IMR-90 (cell line): ENCODE measurements at regions not wholly inside any gene's neighbourhood (a gene's known extent, or its start where the extent isn't known, plus 50 kb on each side); places are given as distances from the start of the nearest gene placed in this dataset.
A peak's percentile ranks its signal among the peaks of the same experiment; 100 is the strongest.

Experiments used
- ATAC-seq: fragments of 200-7000 bp; cut with Tn5 transposase; 2 replicates; pipeline ENCODE4 v1.9.1; 2020; ENCODE audit warnings: low read depth, mild to moderate bottlenecking, moderate library complexity
- BruUV-seq: library from RNA; stranded (reverse); fragments of 400-500 nt; replicated peaks from 2 replicates; lab custom pipeline; 2021; lab: Mats Ljungman, UMichigan
- CTCF ChIA-PET: fragments of 300-600 bp; formaldehyde crosslinking; extraction: SDS; loops from one replicate; lab custom pipeline; 2021; ENCODE audit warnings: antibody characterized with exemption; lab: Yijun Ruan, JAX
- POLR2A ChIA-PET: fragments of 300-600 bp; sonication (Branson Sonifier 250); formaldehyde crosslinking; loops from one replicate; lab custom pipeline; 2022; ENCODE audit warnings: antibody characterized with exemption; ENCODE audit not compliant: unreplicated experiment; lab: Charles Lee
- DNase-seq: peaks from one replicate; pipeline ENCODE4 v3.0.0; 2013
- H2AFZ ChIP-seq: replicated peaks from 2 replicates; pipeline ENCODE3; 2013; ENCODE audit warnings: low read length, mild to moderate bottlenecking; ENCODE audit not compliant: poor library complexity
- H2AK5ac ChIP-seq: 2 replicates; pipeline ENCODE4 v1.6.1; 2013; ENCODE audit warnings: low read depth, low read length, inconsistent platforms
- H2AK9ac ChIP-seq: replicated peaks from 2 replicates; pipeline ENCODE3; 2013; ENCODE audit warnings: mild to moderate bottlenecking, low read depth, low read length, moderate library complexity; ENCODE audit not compliant: poor library complexity
- H2BK120ac ChIP-seq: 2 replicates; pipeline ENCODE4 v1.6.1; 2013; ENCODE audit warnings: low read depth, low read length, inconsistent platforms
- H2BK15ac ChIP-seq: 3 replicates; pipeline ENCODE4 v1.6.1; 2013; ENCODE audit warnings: low read depth, low read length, inconsistent platforms
- H2BK20ac ChIP-seq: 2 replicates; pipeline ENCODE4 v1.6.1; 2013; ENCODE audit warnings: low read depth, mild to moderate bottlenecking, inconsistent platforms, low read length, moderate library complexity
- H2BK5ac ChIP-seq: 2 replicates; pipeline ENCODE4 v1.6.1; 2013; ENCODE audit warnings: mild to moderate bottlenecking, low read depth, low read length, inconsistent platforms; ENCODE audit not compliant: poor library complexity, severe bottlenecking
- H3K14ac ChIP-seq: replicated peaks from 2 replicates; pipeline ENCODE4 v1.6.1; 2013; ENCODE audit warnings: low read depth, low read length, inconsistent platforms
- H3K18ac ChIP-seq: 2 replicates; pipeline ENCODE4 v1.6.1; 2013; ENCODE audit warnings: low read depth, low read length, control low read depth
- H3K23ac ChIP-seq: 2 replicates; pipeline ENCODE4 v1.6.1; 2013; ENCODE audit warnings: low read depth, low read length, inconsistent platforms
- H3K27ac ChIP-seq: 2 replicates; pipeline ENCODE4 v1.5.1; 2013; ENCODE audit warnings: mild to moderate bottlenecking, control low read depth, low read length; ENCODE audit not compliant: insufficient read depth
- H3K27me3 ChIP-seq: 2 replicates; pipeline ENCODE4 v1.6.1; 2013; ENCODE audit warnings: low read length; ENCODE audit not compliant: control insufficient read depth, insufficient read depth
- H3K36me3 ChIP-seq: 2 replicates; pipeline ENCODE4 v1.6.1; 2013; ENCODE audit warnings: low read length, mixed read lengths; ENCODE audit not compliant: control insufficient read depth, insufficient read depth
- H3K4ac ChIP-seq: 2 replicates; pipeline ENCODE4 v1.6.1; 2013; ENCODE audit warnings: low read depth, low read length, inconsistent platforms
- H3K4me1 ChIP-seq: 2 replicates; pipeline ENCODE4 v1.6.1; 2013; ENCODE audit warnings: low read length, mixed read lengths; ENCODE audit not compliant: control insufficient read depth, insufficient read depth
- H3K4me2 ChIP-seq: 2 replicates; pipeline ENCODE4 v1.6.1; 2013; ENCODE audit warnings: low read depth, mild to moderate bottlenecking, control low read depth, low read length, moderate library complexity
- H3K4me3 ChIP-seq: 2 replicates; pipeline ENCODE4 v1.5.1; 2013; ENCODE audit warnings: low read depth, mild to moderate bottlenecking, control low read depth, low read length, moderate library complexity; ENCODE audit not compliant: insufficient read depth
- H3K56ac ChIP-seq: 2 replicates; pipeline ENCODE4 v1.6.1; 2013; ENCODE audit warnings: low read length, inconsistent platforms; ENCODE audit not compliant: insufficient read depth; ENCODE audit errors: extremely low read depth
- H3K79me1 ChIP-seq, 2 experiments: 2 replicates each; pipeline ENCODE4 v1.6.1; 2013; ENCODE audit warnings: low read length in 2 of 2, inconsistent platforms in 1 of 2, low read depth in 1 of 2
- H3K9ac ChIP-seq: 2 replicates; pipeline ENCODE4 v1.6.1; 2013; ENCODE audit warnings: low read depth, low read length, control low read depth
- H3K9me1 ChIP-seq: 2 replicates; pipeline ENCODE4 v1.6.1; 2013; ENCODE audit warnings: low read length, inconsistent platforms; ENCODE audit not compliant: insufficient read depth
- H3K9me3 ChIP-seq: 2 replicates; pipeline ENCODE4 v1.6.1; 2013; ENCODE audit warnings: low read length; ENCODE audit not compliant: control insufficient read depth, insufficient read depth
- H4K20me1 ChIP-seq: 2 replicates; pipeline ENCODE4 v1.6.1; 2013; ENCODE audit warnings: low read length, inconsistent platforms; ENCODE audit not compliant: insufficient read depth
- H4K5ac ChIP-seq: 2 replicates; pipeline ENCODE4 v1.6.1; 2013; ENCODE audit warnings: mild to moderate bottlenecking, low read depth, low read length, control low read depth
- H4K8ac ChIP-seq, 2 experiments: 2 replicates each; pipeline ENCODE4 v1.6.1; 2013; ENCODE audit warnings: low read depth in 2 of 2, low read length in 2 of 2, control low read depth in 1 of 2, inconsistent platforms in 1 of 2
- H4K91ac ChIP-seq: 2 replicates; pipeline ENCODE4 v1.6.1; 2013; ENCODE audit warnings: low read depth, low read length, inconsistent platforms; ENCODE audit not compliant: insufficient read depth
- BHLHE40 ChIP-seq: fragments of 150-350 bp; IDR thresholded peaks from 2 replicates; pipeline ENCODE4 v1.6.1; 2016; ENCODE audit warnings: mild to moderate bottlenecking, low read depth, low read length
- CEBPB ChIP-seq: IDR thresholded peaks from 2 replicates; pipeline ENCODE4 v1.6.1; 2012; ENCODE audit warnings: low read depth, low read length, improper control_type of control experiment
- CHD1 ChIP-seq: IDR thresholded peaks from 2 replicates; pipeline ENCODE4 v1.6.1; 2012; ENCODE audit warnings: low read depth, low read length, improper control_type of control experiment
- FOS ChIP-seq: fragments of 150-350 bp; IDR thresholded peaks from 2 replicates; pipeline ENCODE4 v1.6.1; 2016; ENCODE audit warnings: low read depth, low read length
- MAFK ChIP-seq: IDR thresholded peaks from 2 replicates; pipeline ENCODE4 v1.6.1; 2012; ENCODE audit warnings: low read depth, low read length, improper control_type of control experiment
- MAZ ChIP-seq: IDR thresholded peaks from 2 replicates; pipeline ENCODE4 v1.6.1; 2012; ENCODE audit warnings: low read depth, mild to moderate bottlenecking, low read length, improper control_type of control experiment, moderate library complexity, borderline replicate concordance
- MXI1 ChIP-seq: IDR thresholded peaks from 2 replicates; pipeline ENCODE4 v1.6.1; 2012; ENCODE audit warnings: low read depth, mild to moderate bottlenecking, low read length, moderate library complexity, borderline replicate concordance
- NFE2L2 ChIP-seq: fragments of 150-350 bp; IDR thresholded peaks from 2 replicates; pipeline ENCODE4 v1.6.1; 2016; ENCODE audit warnings: low read depth, mild to moderate bottlenecking, low read length
- POLR2A ChIP-seq: IDR thresholded peaks from 2 replicates; pipeline ENCODE4 v1.6.1; 2012; ENCODE audit warnings: mild to moderate bottlenecking, low read depth, low read length
- RAD21 ChIP-seq: IDR thresholded peaks from 2 replicates; pipeline ENCODE4 v1.6.1; 2012; ENCODE audit warnings: low read length, improper control_type of control experiment
- RCOR1 ChIP-seq: IDR thresholded peaks from 2 replicates; pipeline ENCODE4 v1.6.1; 2012; ENCODE audit warnings: mild to moderate bottlenecking, low read length, improper control_type of control experiment; ENCODE audit not compliant: insufficient replicate concordance
- RFX5 ChIP-seq: IDR thresholded peaks from 2 replicates; pipeline ENCODE4 v1.8.0; 2012; ENCODE audit warnings: low read depth, mild to moderate bottlenecking, low read length, moderate library complexity
- SMC3 ChIP-seq: fragments of 150-350 bp; IDR thresholded peaks from 2 replicates; pipeline ENCODE4 v1.6.1; 2016; ENCODE audit warnings: low read depth, mild to moderate bottlenecking, antibody characterized with exemption, low read length, moderate library complexity
- WGBS, 2 experiments: methylation state at CpG; one replicate each; pipeline versions ENCODE4 v1.1.5 to v1.1.7; 2013; ENCODE audit warnings: missing lambda C conversion rate in 2 of 2; ENCODE audit not compliant: insufficient read length in 1 of 2; ENCODE audit errors: extremely low coverage in 2 of 2; 5-methylcytosine and 5-hydroxymethylcytosine counted together
- dilution Hi-C: fragments of 300-500 bp; cut with HindIII; formaldehyde crosslinking; loops from one replicate; pipeline ENCODE4 v1.14.3; 2018; ENCODE audit warnings: low sequenced_read_pairs; ENCODE audit not compliant: unreplicated experiment
- in situ Hi-C: fragments of 300-500 bp; cut with MboI; formaldehyde crosslinking; loops from 3 replicates; pipeline ENCODE4 v1.14.3; 2019; ENCODE audit warnings: low sequenced_read_pairs, inconsistent platforms, mixed read lengths
- intact Hi-C: fragments of 100-400 bp; cut with micrococcal nuclease; formaldehyde crosslinking; loops from 2 replicates; pipeline ENCODE4 v1.10.0; 2022
- TF ChIP-seq, protein P1 (sequence below): fragments of 150-350 bp; IDR thresholded peaks from 2 replicates; pipeline ENCODE4 v1.6.1; 2017; ENCODE audit warnings: mild to moderate bottlenecking, antibody characterized with exemption, low read length, low read depth
- TF ChIP-seq, protein P2 (sequence below): conservative IDR thresholded peaks from 2 replicates; pipeline ENCODE4 v1.5.1; 2012; ENCODE audit warnings: mild to moderate bottlenecking, low read depth, low read length, improper control_type of control experiment
- TF ChIP-seq, protein P3 (sequence below): fragments of 150-350 bp; IDR thresholded peaks from 2 replicates; pipeline ENCODE4 v1.6.1; 2016; ENCODE audit warnings: low read depth, mild to moderate bottlenecking, low read length, moderate library complexity, borderline replicate concordance

DNA sequence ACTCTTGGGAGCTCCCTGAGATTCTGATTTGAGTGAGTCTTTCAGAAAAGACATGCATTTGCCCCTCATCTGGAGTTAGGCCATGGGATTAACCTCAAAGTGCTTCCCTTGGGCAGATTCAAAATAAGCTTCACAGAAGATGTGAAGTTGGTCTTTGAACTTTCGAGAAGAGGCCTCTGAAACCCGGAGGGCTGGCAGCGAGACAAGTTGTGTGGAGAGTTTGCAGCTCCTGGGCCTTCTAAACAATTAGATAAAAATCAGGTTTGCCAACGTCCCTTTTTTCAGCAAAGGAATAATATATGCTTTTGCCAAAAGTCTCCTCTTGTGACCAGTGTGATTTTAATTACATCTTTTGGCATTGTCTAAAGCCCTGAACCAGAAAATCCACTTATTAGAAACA lies 489.7 kb downstream of the SOX11 start:
- Histone ChIP-seq H2AK5ac (no peak overlapping the region), H4K8ac (no peak overlapping the region), H3K9ac (peak overlapping the region; percentile 3; the same call in 1 of the 2 replicates), H2BK5ac (peak overlapping the region; percentile 12), H3K27me3 (no peaks in the 10 kb centered on the region), H2AFZ (no peak overlapping the region), H3K9me3 (no peaks in the 10 kb centered on the region), H3K4ac (peak overlapping the region; percentile 26; the same call in 1 of the 2 replicates), H2BK120ac (peak overlapping the region; percentile 72), H4K20me1 (no peaks in the 10 kb centered on the region), H3K79me1 (no peaks in the 10 kb centered on the region), H3K18ac (peak overlapping the region; percentile 53), H3K36me3 (no peaks in the 10 kb centered on the region), H3K23ac (peak overlapping the region; percentile 2; the same call in 1 of the 2 replicates), H3K4me1 (peaks cover 9% of the 10 kb centered on the region), H3K14ac (no peak overlapping the region), H3K9me1 (no peaks in the 10 kb centered on the region; the same call in 1 of the 2 replicates), H3K27ac (peak overlapping the region; percentile 85), H4K5ac (peak overlapping the region; percentile 5; the same call in 1 of the 2 replicates), H3K56ac (0 out of 2 replicates have a peak overlapping the region, but pooled peaks have one; percentile 26), H2BK15ac (peak overlapping the region; percentile 31; the same call in 1 of the 3 replicates), H2BK20ac (no peak overlapping the region), H3K4me3 (no peak overlapping the region), H4K91ac (peak overlapping the region; percentile 23; the same call in 1 of the 2 replicates), H2AK9ac (no peak overlapping the region), H3K4me2 (peak overlapping the region; percentile 61)
- TF ChIP-seq RAD21: no peak
- TF ChIP-seq, protein P1, sequence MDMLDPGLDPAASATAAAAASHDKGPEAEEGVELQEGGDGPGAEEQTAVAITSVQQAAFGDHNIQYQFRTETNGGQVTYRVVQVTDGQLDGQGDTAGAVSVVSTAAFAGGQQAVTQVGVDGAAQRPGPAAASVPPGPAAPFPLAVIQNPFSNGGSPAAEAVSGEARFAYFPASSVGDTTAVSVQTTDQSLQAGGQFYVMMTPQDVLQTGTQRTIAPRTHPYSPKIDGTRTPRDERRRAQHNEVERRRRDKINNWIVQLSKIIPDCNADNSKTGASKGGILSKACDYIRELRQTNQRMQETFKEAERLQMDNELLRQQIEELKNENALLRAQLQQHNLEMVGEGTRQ: no peak
- no peak for TF ChIP-seq BHLHE40
- no peak for TF ChIP-seq CEBPB
- no peak for TF ChIP-seq POLR2A
- TF ChIP-seq NFE2L2: no peak
- no peak for TF ChIP-seq MXI1
- TF ChIP-seq MAZ: no peak
- TF ChIP-seq RCOR1: no peak
- TF ChIP-seq RFX5: no peak
- TF ChIP-seq, protein P2, sequence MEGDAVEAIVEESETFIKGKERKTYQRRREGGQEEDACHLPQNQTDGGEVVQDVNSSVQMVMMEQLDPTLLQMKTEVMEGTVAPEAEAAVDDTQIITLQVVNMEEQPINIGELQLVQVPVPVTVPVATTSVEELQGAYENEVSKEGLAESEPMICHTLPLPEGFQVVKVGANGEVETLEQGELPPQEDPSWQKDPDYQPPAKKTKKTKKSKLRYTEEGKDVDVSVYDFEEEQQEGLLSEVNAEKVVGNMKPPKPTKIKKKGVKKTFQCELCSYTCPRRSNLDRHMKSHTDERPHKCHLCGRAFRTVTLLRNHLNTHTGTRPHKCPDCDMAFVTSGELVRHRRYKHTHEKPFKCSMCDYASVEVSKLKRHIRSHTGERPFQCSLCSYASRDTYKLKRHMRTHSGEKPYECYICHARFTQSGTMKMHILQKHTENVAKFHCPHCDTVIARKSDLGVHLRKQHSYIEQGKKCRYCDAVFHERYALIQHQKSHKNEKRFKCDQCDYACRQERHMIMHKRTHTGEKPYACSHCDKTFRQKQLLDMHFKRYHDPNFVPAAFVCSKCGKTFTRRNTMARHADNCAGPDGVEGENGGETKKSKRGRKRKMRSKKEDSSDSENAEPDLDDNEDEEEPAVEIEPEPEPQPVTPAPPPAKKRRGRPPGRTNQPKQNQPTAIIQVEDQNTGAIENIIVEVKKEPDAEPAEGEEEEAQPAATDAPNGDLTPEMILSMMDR: no peak
- no peak for TF ChIP-seq CHD1
- TF ChIP-seq, protein P3, sequence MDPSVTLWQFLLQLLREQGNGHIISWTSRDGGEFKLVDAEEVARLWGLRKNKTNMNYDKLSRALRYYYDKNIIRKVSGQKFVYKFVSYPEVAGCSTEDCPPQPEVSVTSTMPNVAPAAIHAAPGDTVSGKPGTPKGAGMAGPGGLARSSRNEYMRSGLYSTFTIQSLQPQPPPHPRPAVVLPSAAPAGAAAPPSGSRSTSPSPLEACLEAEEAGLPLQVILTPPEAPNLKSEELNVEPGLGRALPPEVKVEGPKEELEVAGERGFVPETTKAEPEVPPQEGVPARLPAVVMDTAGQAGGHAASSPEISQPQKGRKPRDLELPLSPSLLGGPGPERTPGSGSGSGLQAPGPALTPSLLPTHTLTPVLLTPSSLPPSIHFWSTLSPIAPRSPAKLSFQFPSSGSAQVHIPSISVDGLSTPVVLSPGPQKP: no peak
- TF ChIP-seq FOS: no peak
- no peak for TF ChIP-seq SMC3
- no peak for TF ChIP-seq MAFK
- 0% methylated on average over 1 of the region's 4 CpGs; no CpG with 5 or more reads in 1 of the 2 experiments for WGBS, 2 experiments
- intact Hi-C loops: loop anchor here (5.0 to 10.0 kb wide), 2 partner anchors 490 to 593 kb away; partner anchors contain the start of gene SOX11
- dilution Hi-C loops: no loop called here
- ChIA-PET POLR2A (no interaction called here), CTCF (interaction anchor here (0.6 kb wide), 2 partner anchors 17 to 30 kb away, joined by 3 read pairs; no protein-coding TSS in a partner anchor)
- in situ Hi-C loops: no loop called here
- DNase-seq (peak; percentile 4), ATAC-seq (peak; percentile 9; the same call in 1 of the 2 replicates)
- BruUV-seq: no TSS peak
